ENCODE measurements at regions not wholly inside any gene's neighbourhood (a gene's known extent, or its start where the extent isn't known, plus 50 kb on each side); places are given as distances from the start of the nearest gene placed in this dataset.

DNA sequence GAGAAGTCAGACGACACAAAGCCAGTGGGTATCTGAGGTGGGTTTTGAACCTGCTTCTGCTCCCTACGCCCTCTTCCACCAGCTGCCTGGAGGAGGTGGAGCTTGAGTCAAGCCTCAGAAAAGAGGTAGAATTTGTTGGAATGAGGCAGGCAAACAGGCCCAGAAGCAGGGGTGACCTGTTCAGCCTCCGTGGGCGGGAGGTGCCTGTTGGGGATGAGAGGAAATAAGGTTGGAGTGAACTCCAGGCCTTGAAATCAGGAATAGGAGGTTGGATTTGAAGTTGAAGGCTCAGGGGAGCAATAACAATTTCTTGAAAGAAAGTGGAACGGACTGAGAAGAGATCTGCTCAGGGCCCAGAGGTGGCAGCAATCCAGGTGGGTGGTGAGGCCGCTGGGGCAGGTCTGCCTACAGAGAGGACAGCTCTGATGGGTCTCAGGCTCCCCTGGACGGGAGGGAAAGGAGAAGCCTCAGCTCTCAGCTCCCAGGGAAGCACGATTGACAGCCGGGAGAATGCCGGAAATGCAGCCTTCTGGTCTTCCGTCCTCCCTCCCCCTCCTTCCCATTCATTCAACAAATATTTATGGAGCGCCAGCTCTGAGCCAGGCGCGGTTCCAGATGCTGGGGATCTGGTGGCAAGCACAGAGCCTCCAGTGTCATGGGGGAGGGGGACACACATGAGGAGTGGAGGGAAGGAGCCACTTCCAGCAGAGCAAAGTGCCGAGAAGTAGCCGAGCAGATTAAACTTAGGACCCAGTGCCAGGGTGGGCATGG lies 61.9 kb upstream of the CIBAR2 start:
- no peak for DNase-seq (ENCODE audit: low read depth)

DNA sequence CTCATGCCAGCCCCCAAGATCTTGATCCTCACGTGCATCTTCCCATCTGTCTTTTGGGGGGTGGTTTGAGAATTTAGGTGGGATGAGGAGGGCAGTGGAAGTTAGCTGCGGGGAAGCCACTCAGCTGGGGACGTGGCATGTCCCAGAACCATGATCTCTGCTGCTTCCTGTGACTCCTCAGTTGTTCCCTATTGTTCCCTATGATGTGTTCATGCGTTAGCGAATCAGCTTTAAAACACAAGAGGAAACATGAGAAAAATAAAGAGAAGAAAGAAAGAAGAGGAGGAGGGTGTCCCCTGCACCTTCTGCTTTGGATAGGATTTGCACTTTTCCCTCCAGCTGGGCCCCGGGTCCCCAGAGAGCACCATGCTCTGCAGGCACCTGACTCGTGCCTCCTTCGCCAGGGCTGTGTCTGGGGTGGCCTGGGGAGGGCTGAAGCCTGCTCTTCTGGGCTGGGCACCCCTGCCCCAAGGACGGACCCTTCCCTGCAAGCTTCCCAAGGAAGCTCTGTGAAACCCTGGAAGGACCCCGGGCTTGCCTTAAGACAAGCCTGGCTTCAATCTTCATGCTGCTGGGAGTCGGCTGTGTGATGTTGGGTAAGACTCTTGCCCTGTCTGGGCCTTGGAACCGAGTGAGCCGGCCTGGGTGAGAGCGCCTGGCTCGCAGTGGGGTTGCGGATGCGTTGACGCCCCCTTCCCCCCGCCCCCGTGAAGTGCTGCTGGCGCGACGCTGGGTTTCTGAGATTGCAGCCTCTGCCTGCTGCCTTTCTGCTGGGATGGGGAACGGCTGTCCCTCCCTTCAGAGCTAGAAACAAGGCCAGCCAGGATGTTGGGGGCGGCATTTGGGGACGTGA lies 62.8 kb upstream of the CIBAR2 start:
- no peak for DNase-seq (ENCODE audit: low read depth)

DNA sequence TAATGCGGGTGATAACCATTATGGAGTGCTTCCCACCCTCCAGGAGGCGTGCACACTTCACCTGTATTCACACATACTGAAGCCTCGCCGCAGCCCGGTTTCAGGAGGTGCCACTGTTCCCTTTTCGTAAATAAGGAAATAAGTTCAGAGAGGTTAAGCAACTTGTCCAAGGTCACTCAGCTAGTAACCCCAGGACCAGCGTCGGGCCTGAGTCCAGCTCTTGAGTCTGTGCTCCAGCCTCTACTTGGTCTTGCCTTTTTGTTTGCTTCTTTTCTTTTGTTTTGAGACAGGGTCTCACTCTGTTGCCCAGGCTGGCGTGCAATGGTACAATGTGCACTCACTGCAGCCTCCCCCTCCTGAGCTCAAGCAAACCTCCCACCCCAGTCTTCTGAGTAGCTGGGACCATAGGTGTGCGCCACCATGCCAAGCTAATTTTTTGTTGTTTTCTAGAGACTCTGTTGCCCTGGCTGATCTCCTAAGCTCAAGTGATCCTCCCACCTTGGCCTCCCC lies 63.5 kb upstream of the CIBAR2 start:
- no peak for DNase-seq (ENCODE audit: low read depth)

GRCh38 chr16:85176541-85177447 lies 64.5 kb upstream of the CIBAR2 start:
- DNase-seq (ENCODE audit: low read depth) = no peak

DNA sequence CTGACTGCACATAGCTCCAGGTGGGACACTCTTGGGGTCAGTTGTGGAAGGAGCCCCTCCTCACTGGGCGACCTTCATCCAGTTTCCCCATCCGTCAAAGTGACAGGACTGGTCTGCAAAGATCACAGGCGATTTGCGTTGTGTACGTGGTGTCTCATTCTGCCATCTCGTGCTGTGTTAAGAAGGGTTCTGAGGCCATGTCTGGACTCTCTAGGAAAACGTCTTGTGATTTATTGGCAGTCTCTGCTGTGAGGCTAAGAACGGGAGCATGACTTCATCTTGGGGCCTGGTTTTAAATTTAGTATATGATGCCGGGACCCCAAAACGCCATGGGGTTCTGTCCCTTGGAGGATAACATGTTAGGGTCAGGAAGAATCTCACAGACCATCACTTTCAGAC lies 65.2 kb upstream of the CIBAR2 start:
- no peak for DNase-seq (ENCODE audit: low read depth)

GRCh38 chr16:85178006-85178591 lies 65.8 kb upstream of the CIBAR2 start:
- DNase-seq (ENCODE audit: low read depth) = no peak

GRCh38 chr16:85178596-85178995 lies 66.3 kb upstream of the CIBAR2 start:
- DNase-seq (ENCODE audit: low read depth) = no peak

DNA sequence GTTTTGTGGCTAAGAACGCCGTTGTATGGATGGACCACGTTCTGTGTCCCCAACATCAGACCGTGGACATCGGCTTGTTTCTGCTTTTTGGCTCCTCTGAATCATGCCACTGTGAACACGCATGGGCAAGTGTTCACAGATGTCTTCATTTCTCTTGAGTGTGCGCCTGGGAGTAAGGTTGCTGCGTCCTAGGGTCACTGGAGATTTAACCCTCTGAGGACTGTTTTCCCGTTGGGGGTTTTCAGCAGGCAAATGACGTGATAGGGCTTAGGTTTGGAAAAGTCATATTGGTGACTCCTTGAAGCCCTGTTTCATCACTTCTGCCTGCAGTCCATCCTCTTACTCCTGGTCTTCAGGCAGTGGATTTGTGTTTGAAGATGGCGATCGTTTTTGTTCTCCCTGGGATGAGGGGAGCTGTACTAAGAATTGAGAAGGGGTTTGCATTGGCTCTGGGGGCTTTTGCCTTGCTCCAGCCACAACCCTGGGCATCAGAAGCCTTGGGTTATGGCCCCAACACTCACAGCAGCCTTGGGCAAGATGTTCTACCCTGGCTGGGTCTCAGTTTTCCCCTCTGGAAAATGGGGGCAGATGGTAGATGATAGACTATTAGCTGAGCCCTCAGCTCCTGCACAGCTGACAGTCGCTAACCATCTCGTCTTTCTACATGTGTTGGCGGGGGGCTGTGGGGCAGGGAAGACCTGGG lies 67.2 kb upstream of the CIBAR2 start:
- no peak for DNase-seq (ENCODE audit: low read depth)

DNA sequence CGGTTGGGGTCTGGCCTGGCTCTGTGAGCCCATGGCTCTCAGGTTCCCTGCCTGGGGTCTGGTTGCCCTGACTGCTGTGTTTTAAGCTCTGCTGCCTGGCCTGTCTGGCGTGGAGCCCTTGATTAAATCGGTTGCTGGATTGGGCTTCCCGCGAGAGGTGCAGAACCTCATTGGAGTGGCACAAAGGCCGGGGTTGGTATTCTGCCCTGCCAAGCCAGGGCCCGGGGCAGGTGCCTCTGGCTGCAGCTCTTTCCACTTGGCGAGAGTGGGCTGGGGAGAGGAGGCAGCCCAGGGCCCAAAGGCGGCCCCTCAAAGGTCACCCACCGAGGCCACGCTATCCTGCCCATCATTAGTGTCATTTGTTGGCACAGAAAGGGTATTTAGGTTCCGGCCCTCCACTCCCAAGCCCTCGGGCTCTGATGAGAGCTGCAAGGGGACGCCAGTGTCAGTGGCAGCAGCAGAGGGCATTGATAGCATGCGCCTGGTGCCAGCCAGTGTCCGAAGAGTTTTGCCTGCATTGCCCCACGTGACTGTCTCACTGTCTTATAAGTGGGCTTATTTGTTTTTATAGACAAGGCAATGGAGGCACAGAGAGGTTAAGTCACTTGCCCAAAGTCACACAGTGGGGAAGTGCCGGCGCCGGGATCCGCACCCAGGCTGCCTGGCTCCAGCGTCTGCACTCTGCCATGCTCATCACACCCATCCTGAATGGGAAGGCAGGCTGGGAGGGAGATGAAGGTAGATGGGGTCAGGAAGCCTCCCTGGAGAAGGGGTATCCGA lies 68.0 kb upstream of the CIBAR2 start:
- DNase-seq (ENCODE audit: low read depth) = no peak

- no peak for DNase-seq (ENCODE audit: low read depth)
Measured at GRCh38 chr16:85180827-85181738, 68.8 kb upstream of the CIBAR2 start.

GRCh38 chr16:85181739-85182129 lies 69.5 kb upstream of the CIBAR2 start:
- DNase-seq (ENCODE audit: low read depth) = no peak

DNA sequence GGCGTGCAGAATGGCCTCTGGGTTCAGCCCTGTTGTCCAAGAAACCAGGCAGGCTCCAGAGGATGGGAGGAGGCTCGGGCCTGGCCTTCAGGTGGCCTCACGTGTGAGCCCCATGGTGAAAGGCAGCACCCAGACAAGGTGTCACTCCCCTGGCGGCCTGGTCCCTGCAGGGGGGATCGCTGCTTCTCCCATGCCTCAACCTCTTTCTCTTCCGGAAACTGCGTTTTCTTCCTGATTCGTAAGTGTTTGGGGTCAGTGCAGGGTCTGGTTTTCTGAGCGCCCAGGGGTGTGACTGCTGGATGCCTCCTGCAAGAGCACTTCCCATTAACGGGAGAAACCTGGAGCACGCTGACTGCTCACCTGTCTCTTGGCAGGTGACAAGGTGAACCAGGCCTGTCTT lies 70.0 kb upstream of the CIBAR2 start:
- no peak for DNase-seq (ENCODE audit: low read depth)

DNA sequence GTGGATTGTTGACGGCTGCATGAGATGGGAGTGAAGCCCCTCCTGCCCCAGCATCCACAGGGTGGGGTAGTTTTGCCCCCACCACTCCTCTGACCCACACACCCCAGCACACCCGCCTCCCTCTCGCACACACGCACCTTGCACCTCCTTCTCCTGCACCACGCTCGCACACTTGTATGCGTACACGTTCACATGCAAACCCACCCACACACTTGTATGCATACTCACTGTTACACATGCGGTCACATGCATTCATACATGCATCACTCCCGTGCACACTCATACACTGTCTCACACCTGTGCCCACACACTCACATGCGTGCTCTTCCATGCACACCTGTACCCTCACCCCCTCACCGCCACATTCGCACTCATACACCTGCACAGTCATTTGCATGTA lies 70.5 kb upstream of the CIBAR2 start:
- DNase-seq (ENCODE audit: low read depth) = no peak

DNA sequence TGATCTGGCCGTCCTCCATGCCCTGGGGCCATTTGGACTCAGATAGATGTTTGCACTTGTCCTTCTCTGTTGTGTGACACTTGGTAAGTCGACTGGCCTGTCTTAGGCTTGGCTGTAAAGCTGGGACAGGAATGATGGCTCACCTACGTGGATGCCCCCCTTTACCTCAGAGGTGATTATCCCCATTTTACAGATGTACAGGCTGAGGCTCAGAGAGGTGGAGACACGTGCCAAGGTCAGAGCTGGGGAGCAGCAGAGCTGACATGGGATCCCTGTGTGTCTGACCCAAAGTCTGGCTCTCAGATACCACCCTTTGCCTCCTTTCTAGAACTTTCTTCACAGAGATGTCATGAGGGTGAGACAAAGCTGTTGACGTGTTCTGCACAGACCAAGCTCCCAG lies 71.3 kb upstream of the CIBAR2 start:
- DNase-seq (ENCODE audit: low read depth) = no peak

- DNase-seq (ENCODE audit: low read depth) = no peak
Measured at GRCh38 chr16:85184404-85184803, 72.1 kb upstream of the CIBAR2 start.

- no peak for DNase-seq (ENCODE audit: low read depth)
Measured at GRCh38 chr16:85185303-85186100, 73.2 kb upstream of the CIBAR2 start.

DNA sequence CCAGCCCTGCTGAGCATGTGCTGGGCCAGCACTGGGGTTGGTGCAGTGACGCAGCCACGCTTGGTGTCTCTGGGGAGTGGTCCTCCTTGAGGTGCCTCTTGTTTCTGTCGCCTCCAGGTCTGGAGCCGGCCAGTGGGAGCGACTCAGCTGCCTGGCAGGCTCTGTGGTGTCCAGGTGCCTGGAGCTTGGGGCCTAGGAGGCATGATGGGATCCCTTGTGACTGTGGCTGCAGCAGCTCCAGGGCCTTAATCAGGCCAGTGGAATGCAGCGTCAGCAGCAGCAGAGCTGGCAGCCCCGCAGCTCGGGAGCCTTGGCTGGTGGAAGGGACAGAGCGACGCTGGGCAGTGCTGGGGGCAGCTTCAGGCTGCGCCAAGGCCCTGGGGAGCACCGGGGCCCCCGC lies 74.7 kb upstream of the CIBAR2 start:
- DNase-seq (ENCODE audit: low read depth) = no peak

DNA sequence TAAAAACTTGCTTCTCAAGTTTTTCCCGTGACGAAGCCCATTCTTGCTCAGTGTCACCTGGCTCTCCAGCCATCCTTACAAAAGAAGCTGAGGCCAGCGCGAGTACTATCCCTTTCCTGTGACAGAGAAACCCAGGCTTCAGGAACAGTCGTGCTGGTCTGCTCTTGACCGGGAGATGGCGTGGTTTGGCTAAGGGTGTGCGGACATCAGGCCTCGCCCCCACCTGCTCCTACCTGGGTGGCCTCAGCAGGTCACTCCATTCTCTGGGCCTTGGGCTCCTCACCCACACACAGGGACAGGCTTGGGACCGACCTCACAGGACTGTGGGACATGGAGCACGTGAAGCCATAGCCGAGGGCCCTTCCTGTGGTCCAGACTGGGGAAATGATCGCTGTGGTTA lies 75.2 kb upstream of the CIBAR2 start:
- DNase-seq (ENCODE audit: low read depth) = no peak
